ENCODE measurements at regions not wholly inside any gene's neighbourhood (a gene's known extent, or its start where the extent isn't known, plus 50 kb on each side); places are given as distances from the start of the nearest gene placed in this dataset.

DNA sequence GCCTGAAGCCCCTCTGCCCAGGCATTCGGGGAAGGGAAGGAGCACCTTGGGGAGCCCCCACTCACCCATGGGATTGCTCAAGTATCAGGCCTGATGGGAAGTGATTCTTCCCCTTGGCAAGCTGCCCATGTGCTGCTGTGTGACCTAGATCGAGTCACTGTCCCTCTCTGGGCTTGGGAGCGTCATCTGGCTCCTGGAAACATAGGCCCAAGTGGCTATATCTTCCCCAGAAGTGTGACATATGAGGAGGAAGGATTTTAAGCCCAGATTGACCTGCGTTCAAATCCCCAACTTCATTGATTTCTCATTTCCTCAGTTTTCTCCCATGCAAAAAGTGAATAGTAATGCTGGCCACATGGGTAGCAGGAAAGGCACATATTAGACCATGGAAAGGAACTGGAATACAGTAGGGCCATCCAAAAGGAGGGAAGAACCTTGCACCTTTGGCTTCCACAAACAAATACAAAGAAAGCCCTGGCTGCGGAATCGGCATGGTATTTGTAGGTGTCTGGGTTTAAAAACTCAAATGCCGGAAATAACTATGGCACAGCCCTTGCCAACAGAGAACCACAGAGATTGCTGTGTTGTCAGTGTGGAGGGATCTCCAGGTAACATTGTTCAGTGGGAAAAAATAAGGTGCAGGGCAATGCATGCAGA is 169.5 kb upstream of the ZMIZ1 start:
- TF ChIP-seq POLR2AphosphoS5 (IDR thresholded peaks at IDR 0.05; ENCODE audit: low read depth, low read length) (no peak), SIN3A (IDR thresholded peaks at IDR 0.05; ENCODE audit: borderline replicate concordance, insufficient read depth, low read length) (no peak), TAF1 (IDR thresholded peaks at IDR 0.05; ENCODE audit: borderline replicate concordance, insufficient read depth, low read length) (no peak)
- TF ChIP-seq, protein P1, sequence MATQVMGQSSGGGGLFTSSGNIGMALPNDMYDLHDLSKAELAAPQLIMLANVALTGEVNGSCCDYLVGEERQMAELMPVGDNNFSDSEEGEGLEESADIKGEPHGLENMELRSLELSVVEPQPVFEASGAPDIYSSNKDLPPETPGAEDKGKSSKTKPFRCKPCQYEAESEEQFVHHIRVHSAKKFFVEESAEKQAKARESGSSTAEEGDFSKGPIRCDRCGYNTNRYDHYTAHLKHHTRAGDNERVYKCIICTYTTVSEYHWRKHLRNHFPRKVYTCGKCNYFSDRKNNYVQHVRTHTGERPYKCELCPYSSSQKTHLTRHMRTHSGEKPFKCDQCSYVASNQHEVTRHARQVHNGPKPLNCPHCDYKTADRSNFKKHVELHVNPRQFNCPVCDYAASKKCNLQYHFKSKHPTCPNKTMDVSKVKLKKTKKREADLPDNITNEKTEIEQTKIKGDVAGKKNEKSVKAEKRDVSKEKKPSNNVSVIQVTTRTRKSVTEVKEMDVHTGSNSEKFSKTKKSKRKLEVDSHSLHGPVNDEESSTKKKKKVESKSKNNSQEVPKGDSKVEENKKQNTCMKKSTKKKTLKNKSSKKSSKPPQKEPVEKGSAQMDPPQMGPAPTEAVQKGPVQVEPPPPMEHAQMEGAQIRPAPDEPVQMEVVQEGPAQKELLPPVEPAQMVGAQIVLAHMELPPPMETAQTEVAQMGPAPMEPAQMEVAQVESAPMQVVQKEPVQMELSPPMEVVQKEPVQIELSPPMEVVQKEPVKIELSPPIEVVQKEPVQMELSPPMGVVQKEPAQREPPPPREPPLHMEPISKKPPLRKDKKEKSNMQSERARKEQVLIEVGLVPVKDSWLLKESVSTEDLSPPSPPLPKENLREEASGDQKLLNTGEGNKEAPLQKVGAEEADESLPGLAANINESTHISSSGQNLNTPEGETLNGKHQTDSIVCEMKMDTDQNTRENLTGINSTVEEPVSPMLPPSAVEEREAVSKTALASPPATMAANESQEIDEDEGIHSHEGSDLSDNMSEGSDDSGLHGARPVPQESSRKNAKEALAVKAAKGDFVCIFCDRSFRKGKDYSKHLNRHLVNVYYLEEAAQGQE (IDR thresholded peaks at IDR 0.05; ENCODE audit: insufficient read depth in 1 of 2, low read depth in 2 of 2, low read length in 2 of 2), result no peak
